ENCODE measurements at regions not wholly inside any gene's neighbourhood (a gene's known extent, or its start where the extent isn't known, plus 50 kb on each side); places are given as distances from the start of the nearest gene placed in this dataset.

DNA sequence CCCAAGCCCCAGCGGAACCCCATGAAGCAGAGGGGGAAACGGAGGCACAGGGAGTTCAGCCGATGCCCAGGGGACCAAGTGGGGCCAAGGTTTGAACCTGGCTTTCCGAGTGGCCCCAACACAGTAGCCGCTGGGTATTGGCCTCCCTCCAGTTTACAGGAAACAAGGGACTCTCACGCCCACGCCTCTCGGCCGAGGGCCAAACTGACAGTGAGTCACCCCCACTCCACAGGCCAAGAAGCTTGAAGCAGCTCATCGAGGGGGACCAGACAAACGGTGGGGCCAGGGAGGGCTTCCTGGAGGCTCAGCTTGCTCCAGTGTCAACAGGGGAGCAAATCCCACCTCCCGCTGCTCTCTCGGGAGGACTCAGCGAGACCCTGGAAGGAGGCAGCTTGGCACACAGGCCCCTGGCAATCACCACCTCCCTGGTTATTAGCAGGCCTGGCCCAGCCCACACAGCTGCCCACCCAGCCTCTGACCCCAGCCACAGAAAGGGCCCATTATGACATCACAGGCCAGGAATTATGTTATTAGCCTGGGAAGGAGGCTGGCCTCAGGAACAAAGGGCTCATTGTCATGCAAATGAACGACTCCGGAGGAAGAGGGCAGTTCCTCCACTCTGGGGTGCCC is 54.6 kb downstream of the NCOR2 start:
- no peak overlapping the region for H3K9ac ChIP-seq (ENCODE audit: control insufficient read depth, insufficient read depth, low read length)
- ATAC-seq = no peak
- SMC1A ChIA-PET (ENCODE audit: uncharacterized antibody, unreplicated experiment) = no interaction called here

More for the DNA sequence above, 54.6 kb downstream of the NCOR2 start:
- ChIA-PET CTCF (no interaction called here), POLR2A (no interaction called here), RAD21 (ENCODE audit: unreplicated experiment) (no interaction called here)
- peaks cover 11% of the 10 kb centered on the region for H3K4me1 ChIP-seq (ENCODE audit: control insufficient read depth, insufficient read depth, low read length)
- TF ChIP-seq ELK1 (IDR thresholded peaks at IDR 0.05; ENCODE audit: low read depth, low read length) (no peak), CHD4 (IDR thresholded peaks at IDR 0.05) (no peak), SIN3A (IDR thresholded peaks at IDR 0.05; ENCODE audit: low read depth, low read length) (no peak), POU2F2 (IDR thresholded peaks at IDR 0.05; ENCODE audit: borderline replicate concordance, low read depth, low read length) (no peak), KLF5 (IDR thresholded peaks at IDR 0.05; ENCODE audit: partially characterized antibody) (no peak), KDM1A (IDR thresholded peaks at IDR 0.05; ENCODE audit: borderline replicate concordance) (no peak)
- TF ChIP-seq, protein P1, sequence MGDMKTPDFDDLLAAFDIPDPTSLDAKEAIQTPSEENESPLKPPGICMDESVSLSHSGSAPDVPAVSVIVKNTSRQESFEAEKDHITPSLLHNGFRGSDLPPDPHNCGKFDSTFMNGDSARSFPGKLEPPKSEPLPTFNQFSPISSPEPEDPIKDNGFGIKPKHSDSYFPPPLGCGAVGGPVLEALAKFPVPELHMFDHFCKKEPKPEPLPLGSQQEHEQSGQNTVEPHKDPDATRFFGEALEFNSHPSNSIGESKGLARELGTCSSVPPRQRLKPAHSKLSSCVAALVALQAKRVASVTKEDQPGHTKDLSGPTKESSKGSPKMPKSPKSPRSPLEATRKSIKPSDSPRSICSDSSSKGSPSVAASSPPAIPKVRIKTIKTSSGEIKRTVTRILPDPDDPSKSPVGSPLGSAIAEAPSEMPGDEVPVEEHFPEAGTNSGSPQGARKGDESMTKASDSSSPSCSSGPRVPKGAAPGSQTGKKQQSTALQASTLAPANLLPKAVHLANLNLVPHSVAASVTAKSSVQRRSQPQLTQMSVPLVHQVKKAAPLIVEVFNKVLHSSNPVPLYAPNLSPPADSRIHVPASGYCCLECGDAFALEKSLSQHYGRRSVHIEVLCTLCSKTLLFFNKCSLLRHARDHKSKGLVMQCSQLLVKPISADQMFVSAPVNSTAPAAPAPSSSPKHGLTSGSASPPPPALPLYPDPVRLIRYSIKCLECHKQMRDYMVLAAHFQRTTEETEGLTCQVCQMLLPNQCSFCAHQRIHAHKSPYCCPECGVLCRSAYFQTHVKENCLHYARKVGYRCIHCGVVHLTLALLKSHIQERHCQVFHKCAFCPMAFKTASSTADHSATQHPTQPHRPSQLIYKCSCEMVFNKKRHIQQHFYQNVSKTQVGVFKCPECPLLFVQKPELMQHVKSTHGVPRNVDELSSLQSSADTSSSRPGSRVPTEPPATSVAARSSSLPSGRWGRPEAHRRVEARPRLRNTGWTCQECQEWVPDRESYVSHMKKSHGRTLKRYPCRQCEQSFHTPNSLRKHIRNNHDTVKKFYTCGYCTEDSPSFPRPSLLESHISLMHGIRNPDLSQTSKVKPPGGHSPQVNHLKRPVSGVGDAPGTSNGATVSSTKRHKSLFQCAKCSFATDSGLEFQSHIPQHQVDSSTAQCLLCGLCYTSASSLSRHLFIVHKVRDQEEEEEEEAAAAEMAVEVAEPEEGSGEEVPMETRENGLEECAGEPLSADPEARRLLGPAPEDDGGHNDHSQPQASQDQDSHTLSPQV (IDR thresholded peaks at IDR 0.05) = no peak
- intact Hi-C loops (cut with micrococcal nuclease; ENCODE audit: unreplicated experiment) (no loop called here), in situ Hi-C loops (cut with MboI) (no loop called here)
- peaks cover 7 to 8% of the 10 kb centered on the region in 2 experiments; a peak in 3 of 4 replicates for H3K36me3 ChIP-seq (ENCODE audit: control insufficient read depth in 2 of 2, insufficient read depth in 2 of 2, low read length in 1 of 2)
- no peak overlapping the region for H3K27ac ChIP-seq (ENCODE audit: control insufficient read depth, insufficient read depth)
- no peak overlapping the region for H2AFZ ChIP-seq (ENCODE audit: control insufficient read depth, low read depth, low read length)
- H4K20me1 ChIP-seq (ENCODE audit: control insufficient read depth, insufficient read depth) = peaks cover 6% of the 10 kb centered on the region
- no peak overlapping the region for H3K4me2 ChIP-seq (ENCODE audit: control insufficient read depth, insufficient read depth)
- H3K9me3 ChIP-seq (replicated peaks; ENCODE audit: control insufficient read depth, insufficient read depth, low read length) = no peaks in the 10 kb centered on the region
- H3K4me3 ChIP-seq = no peak overlapping the region
- DNase-seq (ENCODE audit: low read depth, low spot score) (no peak), FAIRE-seq (no peak)
- WGBS (ENCODE audit: insufficient coverage, insufficient replicate concordance, low lambda C conversion rate, missing lambda C conversion rate) = 76% methylated on average over 16 of the region's 16 CpGs
- no peaks in the 10 kb centered on the region for H3K27me3 ChIP-seq (replicated peaks in 1 of 2; ENCODE audit: control insufficient read depth in 2 of 2, insufficient read depth in 2 of 2, low read length in 1 of 2)
- no TSS peak for BruUV-seq (replicated peaks)
- peaks cover 33% of the 10 kb centered on the region for H3K79me2 ChIP-seq (ENCODE audit: control insufficient read depth, insufficient read depth, low read length)

All from GM12878 (cell line).